Liver (tissue), 8 donors: ENCODE measurements at regions not wholly inside any gene's neighbourhood (a gene's known extent, or its start where the extent isn't known, plus 50 kb on each side); places are given as distances from the start of the nearest gene placed in this dataset.

Source experiments
- DNase-seq: peaks from one replicate; pipeline ENCODE4 v3.0.0-alpha.2; 2017; ENCODE audit warnings: low spot score
- H3K27ac ChIP-seq, 2 donors: one replicate each; pipeline ENCODE4 v1.7.0; 2013; ENCODE audit warnings: inconsistent platforms in 2 of 2, low read length in 2 of 2, control low read depth in 1 of 2, low read depth in 1 of 2, mild to moderate bottlenecking in 1 of 2
- H3K27me3 ChIP-seq, 4 donors: one replicate each; pipeline versions ENCODE4 v1.6.1 to v1.7.0; 2013; ENCODE audit warnings: low read length in 3 of 4, inconsistent platforms in 1 of 4, mild to moderate bottlenecking in 1 of 4, moderate library complexity in 1 of 4; ENCODE audit not compliant: control insufficient read depth in 4 of 4, insufficient read depth in 4 of 4
- H3K36me3 ChIP-seq, 4 donors: one replicate each; pipeline versions ENCODE4 v1.6.1 to v1.7.0; 2013; ENCODE audit warnings: low read length in 3 of 4, mild to moderate bottlenecking in 3 of 4, low read depth in 1 of 4, moderate library complexity in 1 of 4; ENCODE audit not compliant: control insufficient read depth in 4 of 4, insufficient read depth in 3 of 4
- H3K4me1 ChIP-seq, 4 donors: one replicate each; pipeline versions ENCODE4 v1.6.1 to v1.7.0; 2013; ENCODE audit warnings: low read length in 3 of 4, mild to moderate bottlenecking in 3 of 4, moderate library complexity in 1 of 4; ENCODE audit not compliant: control insufficient read depth in 4 of 4, insufficient read depth in 4 of 4
- H3K4me3 ChIP-seq, 3 donors: one replicate each; pipeline versions ENCODE4 v1.6.1 to v1.7.0; 2013; ENCODE audit warnings: low read length in 3 of 3, control low read depth in 1 of 3, low read depth in 1 of 3, mild to moderate bottlenecking in 1 of 3
- H3K9ac ChIP-seq, 2 donors: one replicate each; pipeline ENCODE4 v1.7.0; 2013; ENCODE audit warnings: low read length in 2 of 2, mild to moderate bottlenecking in 2 of 2, moderate library complexity in 2 of 2, control low read depth in 1 of 2, low read depth in 1 of 2
- H3K9me3 ChIP-seq, 4 donors: one replicate each; pipeline versions ENCODE4 v1.6.1 to v1.7.0; 2013; ENCODE audit warnings: low read length in 3 of 4; ENCODE audit not compliant: control insufficient read depth in 4 of 4
- EGR1 ChIP-seq, 2 donors: IDR thresholded peaks; 2 replicates each; pipeline ENCODE4 v1.6.1; 2016 to 2018; ENCODE audit warnings: antibody characterized with exemption in 2 of 2, low read depth in 2 of 2
- FOXA1 ChIP-seq: IDR thresholded peaks from 2 replicates; pipeline ENCODE4 v1.6.1; 2016; ENCODE audit warnings: antibody characterized with exemption
- FOXA2 ChIP-seq: IDR thresholded peaks from 2 replicates; pipeline ENCODE4 v1.6.1; 2016; ENCODE audit warnings: antibody characterized with exemption
- GABPA ChIP-seq, 2 donors: IDR thresholded peaks in 1 of 2; conservative IDR thresholded peaks in 1 of 2; 2 replicates each; pipeline ENCODE4 v1.6.1; 2016; ENCODE audit warnings: antibody characterized with exemption in 2 of 2, mild to moderate bottlenecking in 1 of 2, moderate library complexity in 1 of 2
- HNF4A ChIP-seq, 2 donors: conservative IDR thresholded peaks; 2 replicates each; pipeline ENCODE4 v1.6.1; 2016; ENCODE audit warnings: antibody characterized with exemption in 2 of 2, mild to moderate bottlenecking in 2 of 2
- HNF4G ChIP-seq: IDR thresholded peaks from 2 replicates; pipeline ENCODE4 v1.6.1; 2016; ENCODE audit warnings: antibody characterized with exemption
- JUND ChIP-seq, 2 donors: IDR thresholded peaks; 2 replicates each; pipeline ENCODE4 v1.6.1; 2016; ENCODE audit warnings: antibody characterized with exemption in 2 of 2
- NR2F2 ChIP-seq: IDR thresholded peaks from 2 replicates; pipeline ENCODE4 v1.6.1; 2016; ENCODE audit warnings: antibody characterized with exemption
- RAD21 ChIP-seq, 2 donors: IDR thresholded peaks; 2 replicates each; pipeline ENCODE4 v1.6.1; 2016; ENCODE audit warnings: antibody characterized with exemption in 2 of 2, mild to moderate bottlenecking in 2 of 2
- RXRA ChIP-seq, 2 donors: IDR thresholded peaks; 2 replicates each; pipeline ENCODE4 v1.6.1; 2017 to 2018; ENCODE audit warnings: antibody characterized with exemption in 2 of 2, mild to moderate bottlenecking in 1 of 2
- SP1 ChIP-seq: IDR thresholded peaks from 2 replicates; pipeline ENCODE4 v1.6.1; 2018; ENCODE audit warnings: antibody characterized with exemption, mild to moderate bottlenecking
- TAF1 ChIP-seq: conservative IDR thresholded peaks from 2 replicates; pipeline ENCODE4 v1.6.1; 2016; ENCODE audit warnings: antibody characterized with exemption, mild to moderate bottlenecking
- YY1 ChIP-seq: IDR thresholded peaks from 2 replicates; pipeline ENCODE4 v1.6.1; 2016; ENCODE audit warnings: antibody characterized with exemption, mild to moderate bottlenecking
- WGBS: extraction: QIAGEN DNeasy Blood & Tissue Kit; methylation state at CpG from one replicate; pipeline ENCODE4 v1.1.7; 2013; 5-methylcytosine and 5-hydroxymethylcytosine counted together
- TF ChIP-seq, protein P1 (sequence below): IDR thresholded peaks from 2 replicates; pipeline ENCODE4 v1.6.1; 2016; ENCODE audit warnings: antibody characterized with exemption
- TF ChIP-seq, protein P2 (sequence below): fragments of 150-350 bp; IDR thresholded peaks from 2 replicates; pipeline ENCODE4 v1.5.1; 2017; ENCODE audit warnings: improper control_type of control experiment, low read depth, low read length; ENCODE audit not compliant: missing input control
- TF ChIP-seq, protein P3 (sequence below): IDR thresholded peaks from 2 replicates; pipeline ENCODE4 v1.6.1; 2016; ENCODE audit warnings: antibody characterized with exemption, mild to moderate bottlenecking
- TF ChIP-seq, protein P4 (sequence below): IDR thresholded peaks from 2 replicates; pipeline ENCODE4 v1.6.1; 2016; ENCODE audit warnings: antibody characterized with exemption
- TF ChIP-seq, protein P5 (sequence below): IDR thresholded peaks from 2 replicates; pipeline ENCODE4 v1.6.1; 2016; ENCODE audit warnings: antibody characterized with exemption
- donor health status: healthy.
- donor health status: healthy.
- donor health status: healthy.
- donor health status: healthy.
- donor health status: healthy.

DNA sequence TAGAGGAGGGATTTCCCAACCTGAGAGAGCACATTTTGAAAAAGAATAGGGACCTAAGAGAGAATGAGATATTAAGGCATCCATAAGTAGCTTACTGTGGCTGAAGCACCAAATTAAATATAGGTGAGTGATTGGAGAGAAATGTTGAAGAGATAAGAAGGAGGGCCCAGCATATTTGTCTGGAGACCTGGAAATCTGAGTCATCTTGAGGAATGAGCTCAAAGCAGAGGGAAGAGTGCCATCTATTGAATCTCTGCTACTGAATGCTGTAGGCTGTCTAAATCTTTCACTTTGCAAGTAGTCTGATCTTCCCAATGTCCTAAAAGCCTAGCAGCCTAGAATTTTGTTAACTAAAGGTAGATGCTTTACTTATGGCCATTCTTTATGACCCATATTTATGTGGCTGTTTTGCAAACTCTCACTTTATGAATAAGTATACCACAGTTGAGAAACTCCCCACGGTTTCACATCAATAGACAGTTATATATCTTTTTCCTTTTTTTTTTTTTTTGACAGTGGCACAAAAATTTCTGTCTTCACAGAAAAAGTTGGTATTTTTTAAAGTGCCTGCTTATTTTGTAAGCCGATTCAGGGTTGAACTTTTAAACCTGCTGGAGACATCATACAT is 2093.5 kb downstream of the LRRC4C start:
- Histone ChIP-seq H3K4me3 (no peak overlapping the region), H3K27me3 (peaks cover 0 to 2% (median 0%) of the 10 kb centered on the region in 4 donors), H3K36me3 (no peaks in the 10 kb centered on the region), H3K27ac (no peak overlapping the region), H3K9ac (no peak overlapping the region), H3K9me3 (no peaks in the 10 kb centered on the region), H3K4me1 (peaks cover 0 to 1% (median 0%) of the 10 kb centered on the region in 4 donors)
- 70% methylated on average over 2 of the region's 2 CpGs for WGBS
- no peak for DNase-seq
- no peak for TF ChIP-seq TAF1
- no peak for TF ChIP-seq SP1
- TF ChIP-seq RAD21 (IDR thresholded peaks at IDR 0.05), result peak in 1 of 2 donors; percentile 30

DNA sequence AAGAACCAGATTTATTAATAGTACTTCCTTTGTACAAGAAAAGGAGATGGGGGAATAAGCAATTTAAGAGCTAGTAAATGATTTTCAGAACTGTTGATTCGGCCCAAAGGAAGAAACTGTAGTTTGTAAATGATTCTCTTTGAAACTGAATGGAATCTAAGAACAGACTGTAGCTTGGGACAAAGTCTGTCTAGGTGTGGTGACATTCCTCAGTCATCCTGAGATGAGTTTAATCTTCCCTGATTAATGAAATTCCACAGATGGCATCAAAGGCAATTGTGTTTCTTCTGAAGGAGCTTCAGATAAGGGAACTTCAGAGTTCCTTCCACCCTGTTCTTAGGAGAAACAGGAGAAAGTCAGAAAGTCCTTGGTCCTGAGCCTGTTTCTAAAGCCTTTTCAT is 2095.9 kb downstream of the LRRC4C start:
- TF ChIP-seq FOXA1 (no peak), FOXA2 (no peak), JUND (IDR thresholded peaks at IDR 0.05) (no peak), GABPA (IDR thresholded peaks at IDR 0.05 in 1 of 2, conservative IDR thresholded peaks at IDR 0.05 in 1 of 2) (no peak), YY1 (no peak), EGR1 (IDR thresholded peaks at IDR 0.05; ENCODE audit: low read depth in 2 of 2) (no peak), RXRA (IDR thresholded peaks at IDR 0.05) (no peak), NR2F2 (no peak), HNF4A (conservative IDR thresholded peaks at IDR 0.05) (no peak), SP1 (no peak), RAD21 (IDR thresholded peaks at IDR 0.05) (no peak), TAF1 (no peak), HNF4G (no peak)
- TF ChIP-seq, protein P1, sequence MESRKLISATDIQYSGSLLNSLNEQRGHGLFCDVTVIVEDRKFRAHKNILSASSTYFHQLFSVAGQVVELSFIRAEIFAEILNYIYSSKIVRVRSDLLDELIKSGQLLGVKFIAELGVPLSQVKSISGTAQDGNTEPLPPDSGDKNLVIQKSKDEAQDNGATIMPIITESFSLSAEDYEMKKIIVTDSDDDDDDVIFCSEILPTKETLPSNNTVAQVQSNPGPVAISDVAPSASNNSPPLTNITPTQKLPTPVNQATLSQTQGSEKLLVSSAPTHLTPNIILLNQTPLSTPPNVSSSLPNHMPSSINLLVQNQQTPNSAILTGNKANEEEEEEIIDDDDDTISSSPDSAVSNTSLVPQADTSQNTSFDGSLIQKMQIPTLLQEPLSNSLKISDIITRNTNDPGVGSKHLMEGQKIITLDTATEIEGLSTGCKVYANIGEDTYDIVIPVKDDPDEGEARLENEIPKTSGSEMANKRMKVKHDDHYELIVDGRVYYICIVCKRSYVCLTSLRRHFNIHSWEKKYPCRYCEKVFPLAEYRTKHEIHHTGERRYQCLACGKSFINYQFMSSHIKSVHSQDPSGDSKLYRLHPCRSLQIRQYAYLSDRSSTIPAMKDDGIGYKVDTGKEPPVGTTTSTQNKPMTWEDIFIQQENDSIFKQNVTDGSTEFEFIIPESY, result no peak
- TF ChIP-seq, protein P2, sequence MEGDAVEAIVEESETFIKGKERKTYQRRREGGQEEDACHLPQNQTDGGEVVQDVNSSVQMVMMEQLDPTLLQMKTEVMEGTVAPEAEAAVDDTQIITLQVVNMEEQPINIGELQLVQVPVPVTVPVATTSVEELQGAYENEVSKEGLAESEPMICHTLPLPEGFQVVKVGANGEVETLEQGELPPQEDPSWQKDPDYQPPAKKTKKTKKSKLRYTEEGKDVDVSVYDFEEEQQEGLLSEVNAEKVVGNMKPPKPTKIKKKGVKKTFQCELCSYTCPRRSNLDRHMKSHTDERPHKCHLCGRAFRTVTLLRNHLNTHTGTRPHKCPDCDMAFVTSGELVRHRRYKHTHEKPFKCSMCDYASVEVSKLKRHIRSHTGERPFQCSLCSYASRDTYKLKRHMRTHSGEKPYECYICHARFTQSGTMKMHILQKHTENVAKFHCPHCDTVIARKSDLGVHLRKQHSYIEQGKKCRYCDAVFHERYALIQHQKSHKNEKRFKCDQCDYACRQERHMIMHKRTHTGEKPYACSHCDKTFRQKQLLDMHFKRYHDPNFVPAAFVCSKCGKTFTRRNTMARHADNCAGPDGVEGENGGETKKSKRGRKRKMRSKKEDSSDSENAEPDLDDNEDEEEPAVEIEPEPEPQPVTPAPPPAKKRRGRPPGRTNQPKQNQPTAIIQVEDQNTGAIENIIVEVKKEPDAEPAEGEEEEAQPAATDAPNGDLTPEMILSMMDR, result no peak
- TF ChIP-seq, protein P3, sequence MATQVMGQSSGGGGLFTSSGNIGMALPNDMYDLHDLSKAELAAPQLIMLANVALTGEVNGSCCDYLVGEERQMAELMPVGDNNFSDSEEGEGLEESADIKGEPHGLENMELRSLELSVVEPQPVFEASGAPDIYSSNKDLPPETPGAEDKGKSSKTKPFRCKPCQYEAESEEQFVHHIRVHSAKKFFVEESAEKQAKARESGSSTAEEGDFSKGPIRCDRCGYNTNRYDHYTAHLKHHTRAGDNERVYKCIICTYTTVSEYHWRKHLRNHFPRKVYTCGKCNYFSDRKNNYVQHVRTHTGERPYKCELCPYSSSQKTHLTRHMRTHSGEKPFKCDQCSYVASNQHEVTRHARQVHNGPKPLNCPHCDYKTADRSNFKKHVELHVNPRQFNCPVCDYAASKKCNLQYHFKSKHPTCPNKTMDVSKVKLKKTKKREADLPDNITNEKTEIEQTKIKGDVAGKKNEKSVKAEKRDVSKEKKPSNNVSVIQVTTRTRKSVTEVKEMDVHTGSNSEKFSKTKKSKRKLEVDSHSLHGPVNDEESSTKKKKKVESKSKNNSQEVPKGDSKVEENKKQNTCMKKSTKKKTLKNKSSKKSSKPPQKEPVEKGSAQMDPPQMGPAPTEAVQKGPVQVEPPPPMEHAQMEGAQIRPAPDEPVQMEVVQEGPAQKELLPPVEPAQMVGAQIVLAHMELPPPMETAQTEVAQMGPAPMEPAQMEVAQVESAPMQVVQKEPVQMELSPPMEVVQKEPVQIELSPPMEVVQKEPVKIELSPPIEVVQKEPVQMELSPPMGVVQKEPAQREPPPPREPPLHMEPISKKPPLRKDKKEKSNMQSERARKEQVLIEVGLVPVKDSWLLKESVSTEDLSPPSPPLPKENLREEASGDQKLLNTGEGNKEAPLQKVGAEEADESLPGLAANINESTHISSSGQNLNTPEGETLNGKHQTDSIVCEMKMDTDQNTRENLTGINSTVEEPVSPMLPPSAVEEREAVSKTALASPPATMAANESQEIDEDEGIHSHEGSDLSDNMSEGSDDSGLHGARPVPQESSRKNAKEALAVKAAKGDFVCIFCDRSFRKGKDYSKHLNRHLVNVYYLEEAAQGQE, result no peak
- TF ChIP-seq, protein P4, sequence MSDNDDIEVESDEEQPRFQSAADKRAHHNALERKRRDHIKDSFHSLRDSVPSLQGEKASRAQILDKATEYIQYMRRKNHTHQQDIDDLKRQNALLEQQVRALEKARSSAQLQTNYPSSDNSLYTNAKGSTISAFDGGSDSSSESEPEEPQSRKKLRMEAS, result no peak
- TF ChIP-seq, protein P5, sequence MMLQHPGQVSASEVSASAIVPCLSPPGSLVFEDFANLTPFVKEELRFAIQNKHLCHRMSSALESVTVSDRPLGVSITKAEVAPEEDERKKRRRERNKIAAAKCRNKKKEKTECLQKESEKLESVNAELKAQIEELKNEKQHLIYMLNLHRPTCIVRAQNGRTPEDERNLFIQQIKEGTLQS, result no peak
- DNase-seq, result no peak
- 53% methylated on average over 1 of the region's 1 CpG for WGBS

More for the DNA sequence above, 2095.9 kb downstream of the LRRC4C start:
- Histone ChIP-seq H3K27me3 (peaks cover 0 to 6% (median 0%) of the 10 kb centered on the region in 4 donors), H3K4me3 (no peak overlapping the region), H3K9me3 (no peaks in the 10 kb centered on the region), H3K36me3 (no peaks in the 10 kb centered on the region), H3K9ac (no peak overlapping the region), H3K4me1 (no peaks in the 10 kb centered on the region), H3K27ac (no peak overlapping the region)
